Right lobe of liver (tissue), 4 donors: ENCODE measurements at regions not wholly inside any gene's neighbourhood (a gene's known extent, or its start where the extent isn't known, plus 50 kb on each side); places are given as distances from the start of the nearest gene placed in this dataset.

Experiments used
- POLR2A ChIP-seq: fragments of 450-650 bp; IDR thresholded peaks from one replicate; pipeline ENCODE4 v1.6.1; 2017; ENCODE audit warnings: antibody characterized with exemption, mild to moderate bottlenecking
- TF ChIP-seq, protein P1 (sequence below), 4 donors: fragments of 200-600 bp in 3 of 4; fragments of 450-650 bp in 1 of 4; IDR thresholded peaks; one replicate each; pipeline versions ENCODE4 v1.5.1 to v1.8.0; 2016 to 2022; ENCODE audit warnings: antibody characterized with exemption in 4 of 4, mild to moderate bottlenecking in 2 of 4
- donor health status: DM: no; HTN: no; CAD: no.
- donor health status: DM: no; HTN: no; CAD: no.
- donor health status: DM: no; HTN: yes; CAD: no.

DNA sequence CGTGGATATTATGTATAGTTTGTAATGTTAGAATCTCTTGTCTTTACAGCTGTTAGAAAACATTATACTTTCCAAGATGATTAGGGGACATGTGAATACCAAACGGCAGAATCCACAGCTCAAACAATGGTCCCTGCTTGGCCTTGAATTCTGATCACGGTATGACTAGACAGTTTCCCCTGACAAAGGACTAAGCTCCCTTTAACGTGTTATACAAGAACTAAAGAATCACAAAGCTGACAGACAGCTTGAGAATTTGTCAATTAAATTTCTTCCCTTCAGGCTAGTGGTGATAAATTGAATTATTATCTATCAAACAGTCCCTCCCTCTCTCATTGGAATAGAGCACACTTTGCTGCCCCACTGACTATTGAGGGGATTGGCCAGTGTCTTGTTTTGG is 359.2 kb upstream of the ID2 start:
- TF ChIP-seq, protein P1, sequence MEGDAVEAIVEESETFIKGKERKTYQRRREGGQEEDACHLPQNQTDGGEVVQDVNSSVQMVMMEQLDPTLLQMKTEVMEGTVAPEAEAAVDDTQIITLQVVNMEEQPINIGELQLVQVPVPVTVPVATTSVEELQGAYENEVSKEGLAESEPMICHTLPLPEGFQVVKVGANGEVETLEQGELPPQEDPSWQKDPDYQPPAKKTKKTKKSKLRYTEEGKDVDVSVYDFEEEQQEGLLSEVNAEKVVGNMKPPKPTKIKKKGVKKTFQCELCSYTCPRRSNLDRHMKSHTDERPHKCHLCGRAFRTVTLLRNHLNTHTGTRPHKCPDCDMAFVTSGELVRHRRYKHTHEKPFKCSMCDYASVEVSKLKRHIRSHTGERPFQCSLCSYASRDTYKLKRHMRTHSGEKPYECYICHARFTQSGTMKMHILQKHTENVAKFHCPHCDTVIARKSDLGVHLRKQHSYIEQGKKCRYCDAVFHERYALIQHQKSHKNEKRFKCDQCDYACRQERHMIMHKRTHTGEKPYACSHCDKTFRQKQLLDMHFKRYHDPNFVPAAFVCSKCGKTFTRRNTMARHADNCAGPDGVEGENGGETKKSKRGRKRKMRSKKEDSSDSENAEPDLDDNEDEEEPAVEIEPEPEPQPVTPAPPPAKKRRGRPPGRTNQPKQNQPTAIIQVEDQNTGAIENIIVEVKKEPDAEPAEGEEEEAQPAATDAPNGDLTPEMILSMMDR (IDR thresholded peaks at IDR 0.05), result no peak
- TF ChIP-seq POLR2A, result no peak
